NOMO-1 (cell line): ENCODE measurements at regions not wholly inside any gene's neighbourhood (a gene's known extent, or its start where the extent isn't known, plus 50 kb on each side); places are given as distances from the start of the nearest gene placed in this dataset.

ENCODE experiments used
- DNase-seq, 2 experiments: peaks; one replicate each; lab custom pipeline; 2025; ENCODE audit not compliant: unreplicated experiment in 2 of 2; lab: John Stamatoyannopoulos, UW

DNA sequence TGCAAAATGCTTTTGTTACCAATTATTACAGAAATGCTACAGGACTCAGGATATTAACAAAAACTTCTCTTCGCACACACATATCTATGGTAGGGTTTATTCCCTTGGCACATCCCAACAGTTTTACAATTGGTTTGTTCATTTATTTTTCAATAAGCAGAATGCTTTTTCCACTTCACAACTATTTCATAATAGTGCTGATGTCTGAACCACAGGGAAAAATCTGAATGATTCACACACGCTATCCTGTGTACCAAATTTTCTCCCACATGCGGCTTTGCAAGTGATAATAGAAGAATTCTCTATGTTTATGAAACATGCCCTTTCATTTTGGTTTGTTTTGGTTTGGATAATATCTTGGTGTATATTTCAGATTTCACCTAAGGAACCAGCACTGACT lies 725.7 kb upstream of the TENM3 start:
- DNase-seq: no peak

DNA sequence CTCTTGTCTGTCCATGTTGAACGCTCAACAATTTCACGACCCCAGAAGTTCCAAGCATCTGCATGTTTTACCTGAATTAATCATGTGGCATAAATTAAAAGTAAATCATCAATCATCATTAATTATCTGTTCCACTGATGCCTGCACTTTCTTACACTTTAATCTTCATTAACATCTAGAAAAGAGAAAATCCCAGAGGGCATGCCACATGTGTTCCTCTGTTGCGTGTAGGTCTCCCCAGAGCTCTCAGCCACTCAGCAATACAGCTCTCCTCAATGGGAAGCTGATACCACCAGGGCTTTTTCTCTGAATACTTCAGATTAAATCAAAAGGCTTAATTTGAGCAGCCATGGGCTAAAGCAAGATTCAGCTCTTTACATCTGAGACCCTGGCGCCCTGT lies 722.4 kb upstream of the TENM3 start:
- DNase-seq: no peak

DNA sequence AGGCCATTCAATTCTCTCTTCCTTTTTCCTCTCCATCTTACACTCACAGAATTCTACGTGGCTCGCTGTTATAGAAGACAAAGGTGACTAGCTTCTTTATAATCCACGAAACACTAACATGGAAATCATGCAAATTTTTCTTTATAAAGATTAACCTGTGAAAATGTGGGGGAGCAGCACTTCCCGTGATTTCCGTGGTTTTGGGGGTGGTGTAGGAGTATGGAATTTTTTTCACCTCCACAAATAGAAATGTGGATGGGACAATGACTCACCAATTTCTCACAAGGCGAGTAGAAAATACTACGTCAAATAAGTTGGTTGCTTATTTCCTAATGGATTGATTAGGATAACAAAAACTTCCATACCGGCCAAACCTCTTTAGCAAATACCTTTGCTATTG lies 719.2 kb upstream of the TENM3 start:
- no peak for DNase-seq

DNA sequence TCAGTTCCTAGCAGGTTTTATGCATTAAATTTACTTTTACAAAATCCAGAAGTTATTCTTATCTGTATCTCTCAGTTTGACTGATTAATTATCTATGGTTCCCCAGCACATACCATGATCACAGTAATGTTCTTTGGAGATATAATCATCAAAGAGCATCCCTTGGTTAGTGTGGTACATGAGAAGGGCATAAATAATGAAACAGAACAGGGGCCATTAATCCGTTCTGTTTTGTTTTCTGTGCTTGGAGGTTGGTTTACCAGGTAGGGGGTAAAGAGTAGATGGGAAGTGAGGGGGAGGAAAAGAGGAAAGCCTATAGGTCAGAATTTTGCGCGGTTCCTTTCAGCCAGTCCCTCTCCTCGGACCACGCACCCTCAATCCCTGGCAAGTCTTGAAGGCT lies 718.7 kb upstream of the TENM3 start:
- DNase-seq: no peak

DNA sequence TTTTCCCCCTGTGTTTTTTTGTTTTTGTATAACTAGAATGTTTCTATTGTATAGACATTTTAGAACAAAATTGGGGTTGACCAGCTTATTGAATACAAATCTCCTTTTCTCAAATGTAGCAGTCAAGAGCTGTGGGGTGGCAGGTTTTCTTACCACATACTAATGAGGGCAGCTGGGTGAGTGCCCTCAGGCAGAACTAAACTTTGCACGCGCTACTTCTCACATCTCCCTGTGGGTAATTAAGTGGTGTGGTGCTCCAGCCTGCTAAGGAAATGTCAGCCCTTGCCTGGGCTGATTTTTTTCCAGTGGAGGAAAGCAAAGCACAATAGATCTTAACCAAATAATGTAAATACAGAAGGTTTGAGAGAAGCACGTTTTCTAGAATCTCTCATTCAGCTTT lies 717.6 kb upstream of the TENM3 start:
- DNase-seq: no peak

DNA sequence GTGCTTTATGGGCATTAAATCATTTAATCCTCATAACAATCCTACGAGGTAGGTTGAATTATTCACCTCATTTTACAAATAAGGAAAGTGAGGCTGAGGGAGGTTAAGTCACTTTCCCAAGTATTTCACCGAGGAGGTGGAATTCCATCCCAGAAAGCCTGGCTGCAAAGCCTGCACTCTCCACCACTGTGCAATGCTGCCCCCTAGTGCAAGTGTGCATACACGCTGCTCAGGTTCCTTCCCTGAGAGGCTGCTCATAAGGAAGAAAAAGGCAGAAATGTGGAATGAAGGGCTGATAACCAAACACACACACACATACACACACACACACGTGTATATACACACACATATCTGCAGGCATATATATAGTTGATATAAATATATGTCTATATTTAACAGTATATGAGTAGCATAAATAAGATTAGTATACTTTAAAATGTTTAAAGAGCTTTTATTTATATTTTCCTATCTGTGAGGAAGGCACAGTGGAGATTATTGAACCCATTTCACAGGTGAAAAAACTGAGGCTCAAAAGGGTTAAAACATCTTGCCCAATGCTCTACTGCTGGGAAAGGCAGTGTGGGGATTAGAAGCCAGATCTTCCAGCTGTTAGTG lies 714.5 kb upstream of the TENM3 start:
- DNase-seq: peak; percentile 1 to 30

DNA sequence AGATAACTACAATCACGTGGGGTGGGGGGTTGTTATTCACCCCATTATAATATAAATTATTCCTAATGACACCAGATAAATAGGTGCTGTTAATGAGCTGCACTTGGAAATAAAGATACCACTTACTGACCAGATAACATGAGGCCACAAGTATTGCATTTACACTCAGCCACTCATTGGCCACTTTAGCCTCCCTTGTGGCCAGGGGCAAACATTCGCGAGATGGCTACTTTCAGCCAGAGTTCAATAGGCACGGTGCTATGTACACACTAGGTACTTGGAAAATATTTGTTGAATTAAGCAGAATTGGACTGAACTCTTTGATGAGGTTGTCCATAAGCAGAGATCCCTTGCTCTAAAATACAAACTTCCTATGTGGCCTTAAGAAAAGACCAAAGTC lies 713.7 kb upstream of the TENM3 start:
- no peak for DNase-seq

DNA sequence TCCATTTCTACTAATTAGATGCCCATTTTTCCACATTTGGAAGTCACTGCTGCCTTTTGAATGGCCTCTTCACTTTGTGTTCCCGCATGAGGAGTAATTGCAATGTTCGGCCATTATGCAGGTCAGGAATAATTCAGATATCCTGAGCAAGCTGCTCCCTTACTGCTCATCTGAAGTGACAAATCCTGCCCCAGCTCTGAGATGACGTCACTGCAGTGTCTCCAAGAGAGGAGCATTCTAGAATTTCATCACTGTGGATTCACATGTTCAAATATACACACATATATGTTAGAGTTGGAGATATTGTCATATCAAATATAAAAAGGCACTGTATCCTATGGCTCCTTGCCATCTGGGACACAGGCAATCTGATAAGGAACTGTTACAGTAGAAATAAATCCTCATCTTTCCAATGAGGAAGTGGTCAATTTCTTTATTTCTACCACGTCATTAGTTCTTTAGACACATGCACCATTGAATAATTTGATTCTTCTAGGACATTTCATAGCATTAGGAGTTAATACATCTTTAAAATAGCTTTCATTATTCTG lies 706.9 kb upstream of the TENM3 start:
- no peak for DNase-seq

DNA sequence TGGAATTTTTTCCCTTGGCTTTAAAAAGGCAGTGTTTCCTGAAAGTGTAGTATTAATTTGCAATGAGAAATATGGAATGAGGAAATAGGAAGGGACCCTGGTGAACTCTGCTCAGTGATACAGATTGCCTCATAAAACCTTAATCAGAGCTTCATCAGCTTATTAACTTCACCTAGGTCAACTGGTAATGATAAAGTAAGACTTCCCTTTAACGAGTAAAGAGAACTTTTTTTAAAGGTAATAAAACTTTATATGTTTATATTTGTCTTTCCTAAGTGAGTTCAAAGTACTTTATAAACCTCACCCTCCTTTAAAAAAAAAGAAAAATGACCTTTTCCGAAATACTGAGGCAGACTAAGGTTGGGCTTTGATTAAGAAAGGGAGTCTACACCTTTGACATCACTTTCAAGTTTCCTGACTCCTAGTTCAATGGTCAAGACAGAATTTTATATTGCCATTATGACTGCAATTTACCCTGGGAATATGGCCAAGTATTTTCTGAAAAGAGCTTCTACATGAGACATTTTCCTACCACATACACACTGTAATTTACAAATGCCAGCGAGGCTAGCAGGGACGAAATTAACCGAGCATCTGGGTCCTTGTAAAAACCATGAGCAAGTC lies 706.3 kb upstream of the TENM3 start:
- no peak for DNase-seq

DNA sequence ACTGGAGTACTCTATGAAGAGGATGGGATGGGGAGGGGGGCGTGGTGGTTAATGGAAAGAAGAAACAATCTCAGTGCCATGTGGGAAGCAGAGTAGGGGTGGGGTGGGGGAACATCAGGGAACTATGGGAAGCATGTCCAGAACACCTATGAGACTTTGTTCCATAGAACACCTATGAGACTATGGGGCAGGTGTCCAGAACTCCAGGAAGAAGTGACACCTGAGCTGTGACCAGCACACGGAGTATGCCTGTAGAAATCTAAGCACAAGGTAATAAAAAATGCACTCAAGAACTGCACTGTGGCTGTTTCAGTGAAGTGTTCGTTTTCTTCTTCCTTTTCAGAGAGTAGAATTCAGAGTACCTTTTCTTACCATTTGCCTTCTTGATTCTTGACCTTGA lies 704.8 kb upstream of the TENM3 start:
- no peak for DNase-seq

DNA sequence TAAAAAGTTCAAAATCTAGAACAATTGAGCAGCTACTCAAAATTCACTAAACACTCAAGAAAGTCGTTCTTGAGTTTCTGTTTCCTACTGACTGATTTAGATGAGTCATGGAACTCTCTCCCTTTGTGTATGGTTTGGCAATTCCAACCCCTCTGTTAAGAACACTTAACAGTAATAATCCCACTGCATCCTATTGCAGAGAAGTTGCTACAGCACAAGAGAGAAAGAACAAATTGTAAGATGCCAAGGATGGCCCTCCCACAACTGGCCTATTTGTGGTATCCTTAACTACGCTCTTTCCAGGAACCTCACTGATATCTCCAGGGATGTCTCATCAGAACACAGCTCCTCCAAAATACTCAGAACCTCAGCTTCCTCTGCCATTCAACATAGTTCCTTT lies 701.8 kb upstream of the TENM3 start:
- no peak for DNase-seq

DNA sequence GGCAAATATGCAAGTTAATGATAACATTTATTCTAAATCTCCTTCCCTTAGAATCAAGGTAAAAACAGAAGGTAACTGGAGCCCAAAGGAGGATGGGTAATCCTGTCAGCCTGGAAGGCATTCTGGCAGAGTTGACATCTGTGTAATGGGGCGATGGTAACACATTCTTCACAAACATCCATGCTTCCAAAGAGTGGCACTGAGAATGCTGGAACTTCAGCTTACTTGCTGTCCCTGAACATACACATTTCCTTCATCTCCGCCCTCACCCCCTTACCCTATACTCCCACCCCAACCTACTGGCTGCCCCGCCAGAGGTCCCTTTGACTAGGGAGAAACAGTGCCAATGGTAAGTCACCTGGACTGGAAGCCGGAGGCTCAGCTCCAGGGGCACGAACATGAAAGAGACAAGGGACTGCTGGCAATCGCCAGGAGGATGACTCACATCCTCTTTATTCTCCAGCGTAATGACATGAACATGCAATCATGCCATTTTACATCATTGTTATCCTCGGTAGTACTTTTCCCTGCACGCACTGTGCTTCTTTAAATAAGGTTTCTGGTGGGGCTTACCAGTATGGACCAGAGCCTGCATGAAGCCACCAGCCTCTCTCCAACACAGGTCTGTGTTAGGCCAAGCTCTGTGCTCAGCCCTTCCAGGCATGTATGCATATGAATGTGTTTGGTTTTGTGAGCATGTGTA lies 694.2 kb upstream of the TENM3 start:
- no peak for DNase-seq

DNA sequence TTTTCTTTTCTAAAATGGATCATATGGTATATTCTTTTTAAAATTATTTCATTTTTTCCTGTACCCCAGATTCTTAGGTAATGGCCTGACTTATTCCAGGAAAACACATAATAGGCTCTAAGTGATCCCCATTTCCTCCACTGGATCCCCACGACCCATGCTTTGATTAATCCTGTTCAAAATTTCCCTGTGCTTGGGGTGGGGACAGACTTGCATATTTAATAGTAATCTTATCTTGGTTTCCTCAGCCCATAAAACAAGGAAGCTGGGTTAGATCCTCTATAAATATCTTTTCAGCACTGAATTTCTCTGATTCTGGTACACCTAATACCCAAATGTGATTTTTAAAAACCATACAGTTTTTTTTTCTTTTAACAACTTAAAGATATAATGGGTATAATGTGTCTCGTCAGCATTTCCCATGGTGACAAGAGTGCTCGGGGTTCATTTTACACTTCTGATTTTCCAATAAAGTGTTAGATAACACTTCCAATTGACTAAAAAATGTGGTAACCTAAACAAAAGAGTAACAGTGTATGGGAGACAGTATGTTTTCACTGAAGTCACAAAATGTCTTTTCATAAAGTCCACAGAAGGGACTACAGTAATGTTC lies 693.5 kb upstream of the TENM3 start:
- no peak for DNase-seq

DNA sequence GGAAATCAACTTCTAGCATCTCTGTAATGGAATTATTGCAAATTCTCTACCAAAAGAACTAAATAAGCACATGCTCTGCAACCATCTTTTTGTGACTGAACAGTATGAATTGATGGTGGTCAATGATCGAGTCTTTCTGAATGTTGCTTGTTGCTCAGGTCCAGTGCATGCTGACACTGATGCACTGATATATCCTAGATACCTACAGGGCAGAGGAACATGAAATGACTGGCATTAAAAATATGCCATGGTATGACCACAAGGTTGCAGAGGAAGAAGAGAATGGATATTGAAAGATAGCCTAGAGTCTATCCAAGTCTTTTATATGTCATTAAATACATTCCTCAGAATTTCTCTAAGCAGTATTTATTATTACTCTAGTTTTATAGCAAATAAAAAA lies 692.8 kb upstream of the TENM3 start:
- no peak for DNase-seq

DNA sequence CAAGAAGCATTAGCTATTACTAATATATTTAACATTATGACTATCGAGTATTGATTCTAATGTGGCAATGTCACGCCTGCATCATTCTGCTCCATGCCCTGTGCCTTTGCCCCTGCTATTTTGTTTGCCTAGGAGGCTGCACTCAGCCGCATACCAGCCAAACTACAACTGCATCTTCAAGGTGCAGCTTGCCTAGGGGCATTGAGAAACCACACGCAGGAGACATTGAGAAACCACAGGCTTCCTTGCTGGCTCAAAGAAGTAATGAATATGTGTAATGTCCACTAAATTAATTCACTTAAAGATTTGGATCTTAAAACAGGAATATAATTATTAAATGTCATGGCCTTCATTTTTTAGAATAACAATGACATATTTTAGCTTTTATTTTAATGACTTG lies 683.6 kb upstream of the TENM3 start:
- no peak for DNase-seq

DNA sequence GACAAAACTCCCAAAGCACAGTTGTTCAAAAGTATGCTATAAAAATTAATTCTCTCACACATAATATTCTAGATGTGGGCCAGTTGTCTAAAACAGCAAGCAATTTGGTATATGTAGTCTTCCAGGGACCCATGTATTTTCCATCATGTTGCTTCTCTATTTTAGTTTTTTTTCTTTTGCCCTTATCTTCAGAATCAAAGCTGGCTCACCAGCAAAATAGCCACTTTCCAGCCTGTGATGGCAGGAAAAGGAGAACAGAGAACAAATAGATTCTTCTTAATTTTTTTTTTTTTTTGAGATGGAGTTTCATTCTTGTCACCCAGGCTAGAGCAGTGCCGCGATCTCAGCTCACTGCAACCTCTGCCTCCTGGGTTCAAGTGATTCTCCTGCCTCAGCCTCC lies 680.8 kb upstream of the TENM3 start:
- no peak for DNase-seq

DNA sequence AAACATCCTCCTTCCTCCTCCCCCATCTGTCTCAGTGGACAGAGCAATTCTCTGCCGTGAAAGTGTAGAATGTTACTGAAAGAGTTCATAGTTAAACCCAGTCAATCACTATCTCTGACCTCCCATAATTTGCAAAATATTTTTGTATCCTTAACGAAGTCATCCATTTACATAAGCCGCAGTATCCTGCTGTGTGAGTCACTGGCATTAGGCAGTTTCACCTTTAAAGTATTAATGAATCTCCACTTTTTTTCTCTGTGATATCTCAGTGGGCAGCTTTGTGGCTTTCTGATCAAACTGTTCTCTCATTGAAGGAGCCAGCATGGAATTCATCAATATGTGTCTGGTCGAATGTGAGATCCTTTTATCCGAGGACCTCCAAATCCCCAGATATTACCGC lies 678.6 kb upstream of the TENM3 start:
- DNase-seq: no peak

DNA sequence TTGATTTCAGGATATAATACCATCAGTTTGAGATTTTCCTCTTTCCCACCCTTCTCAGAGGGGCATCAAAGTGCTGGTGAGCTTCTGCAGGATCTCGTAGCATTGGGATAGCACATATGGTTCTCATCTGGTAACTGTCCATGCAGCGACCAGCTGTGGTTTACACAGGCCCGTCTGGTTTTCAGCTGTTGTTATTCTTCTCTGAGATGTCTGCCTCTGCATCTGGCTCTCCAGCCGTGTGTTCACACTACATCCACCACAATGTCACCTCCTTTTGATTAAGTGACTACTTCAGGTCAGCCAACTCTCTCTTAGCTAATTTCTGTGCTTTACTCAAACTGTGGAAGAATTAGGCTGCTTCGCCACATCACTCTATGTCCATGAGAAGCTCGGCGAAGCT lies 676.7 kb upstream of the TENM3 start:
- no peak for DNase-seq

DNA sequence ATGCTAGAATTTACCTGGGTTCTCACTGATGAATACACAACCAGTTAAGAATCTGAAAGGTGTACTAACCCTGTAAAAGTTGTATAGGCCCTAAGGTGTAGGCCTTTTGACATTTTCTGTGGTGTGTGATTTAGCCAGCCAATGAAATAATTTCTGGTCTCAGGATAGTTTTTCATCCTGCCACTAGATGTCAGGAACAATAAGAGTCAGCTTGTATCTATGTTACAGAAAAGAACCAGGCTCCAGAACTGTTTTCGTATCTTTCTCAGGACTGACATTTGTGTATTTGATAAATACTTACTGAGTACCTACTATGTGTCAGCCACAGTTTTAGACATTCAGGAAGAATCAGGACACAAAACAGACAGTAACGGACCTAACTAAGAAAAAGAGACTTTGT lies 673.6 kb upstream of the TENM3 start:
- no peak for DNase-seq

DNA sequence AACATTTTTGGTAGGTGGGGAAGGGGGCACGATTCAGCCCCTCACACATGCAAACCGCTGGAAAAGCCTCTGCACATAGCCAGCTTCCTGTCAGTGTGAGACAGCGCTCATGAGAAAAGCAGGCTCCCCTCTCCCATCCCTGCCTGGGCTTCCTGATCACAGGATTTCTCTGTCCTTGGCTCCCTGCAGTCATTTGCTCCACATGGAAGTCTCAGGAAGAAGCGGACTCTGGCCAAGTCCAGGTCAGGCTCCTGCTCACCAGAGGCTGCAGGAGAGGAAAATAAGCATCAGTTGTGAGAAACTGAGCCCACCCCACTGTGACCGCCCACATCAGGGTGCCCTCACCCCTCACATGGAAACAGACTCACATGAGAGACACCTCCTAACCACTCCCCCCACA lies 664.3 kb upstream of the TENM3 start:
- no peak for DNase-seq

DNA sequence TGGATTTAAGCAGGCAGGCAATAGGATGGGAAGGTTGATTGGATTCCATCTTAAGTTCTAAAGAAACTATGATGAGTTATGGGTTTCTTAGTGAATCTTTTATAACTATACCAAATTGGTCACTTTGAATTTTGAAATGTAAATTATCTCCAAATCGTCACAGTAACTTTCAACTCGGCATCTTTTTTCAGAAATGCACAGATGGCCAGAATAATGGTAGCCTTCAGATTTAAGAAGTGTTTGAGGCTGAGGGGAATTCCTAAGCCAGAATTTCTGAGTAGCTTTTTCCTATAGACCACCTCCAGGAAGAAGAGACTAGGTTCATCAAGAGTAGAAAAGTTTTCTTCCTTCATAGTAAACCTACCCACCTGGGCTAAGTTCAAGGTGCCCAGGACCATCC lies 663.7 kb upstream of the TENM3 start:
- DNase-seq: no peak

DNA sequence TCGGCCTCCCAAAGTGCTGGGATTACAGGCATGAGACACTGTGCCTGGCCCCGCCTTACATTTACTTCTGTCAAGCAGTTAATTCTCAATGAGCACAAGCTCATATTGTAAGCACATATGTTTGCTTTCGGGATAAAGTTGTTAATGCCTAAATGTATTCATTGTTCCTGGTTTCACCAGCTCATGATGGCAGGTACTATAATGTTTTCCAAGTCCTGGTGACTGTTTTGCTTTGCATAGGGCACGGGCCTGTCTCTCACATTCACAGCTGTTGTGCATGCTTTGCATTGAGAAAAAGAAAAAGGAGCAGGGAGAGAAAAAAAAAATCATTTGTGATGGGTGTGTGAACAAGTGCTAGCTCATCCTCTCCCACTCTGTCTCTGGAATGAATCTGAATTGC lies 661.2 kb upstream of the TENM3 start:
- DNase-seq: no peak
